Endothelial cell (in vitro differentiated cells): ENCODE measurements at regions not wholly inside any gene's neighbourhood (a gene's known extent, or its start where the extent isn't known, plus 50 kb on each side); places are given as distances from the start of the nearest gene placed in this dataset.

ENCODE experiments used
- DNase-seq: peaks from one replicate; pipeline ENCODE4 v3.0.0; 2021; ENCODE audit warnings: low spot score
- H3K27ac Mint-ChIP-seq: one replicate; pipeline ENCODE4 v1.8.0; 2021; ENCODE audit warnings: mixed read lengths, inconsistent platforms; ENCODE audit not compliant: unreplicated experiment
- H3K27me3 Mint-ChIP-seq: one replicate; pipeline ENCODE4 v1.8.0; 2021; ENCODE audit warnings: mild to moderate bottlenecking, moderate library complexity, mixed read lengths, inconsistent platforms; ENCODE audit not compliant: unreplicated experiment
- H3K36me3 Mint-ChIP-seq: one replicate; pipeline ENCODE4 v1.8.0; 2021; ENCODE audit warnings: mild to moderate bottlenecking, low read depth, mixed read lengths, inconsistent platforms; ENCODE audit not compliant: unreplicated experiment
- H3K4me1 Mint-ChIP-seq: one replicate; pipeline ENCODE4 v1.8.0; 2021; ENCODE audit warnings: mild to moderate bottlenecking, mixed read lengths, inconsistent platforms; ENCODE audit not compliant: unreplicated experiment
- H3K4me3 Mint-ChIP-seq: one replicate; pipeline ENCODE4 v1.8.0; 2021; ENCODE audit warnings: mild to moderate bottlenecking, mixed read lengths, inconsistent platforms; ENCODE audit not compliant: unreplicated experiment
- H3K9me3 Mint-ChIP-seq: one replicate; pipeline ENCODE4 v1.8.0; 2021; ENCODE audit warnings: mixed read lengths, inconsistent platforms; ENCODE audit not compliant: unreplicated experiment
- CTCF ChIP-seq: fragments of 200-600 bp; sonication (generic); IDR thresholded peaks from one replicate; pipeline ENCODE4 v1.5.0; 2021; ENCODE audit warnings: antibody characterized with exemption; ENCODE audit not compliant: unreplicated experiment

- Mint-ChIP-seq H3K27me3 (no peaks in the 10 kb centered on the region), H3K9me3 (no peaks in the 10 kb centered on the region), H3K4me3 (no peak overlapping the region), H3K27ac (no peak overlapping the region), H3K4me1 (peaks cover 7% of the 10 kb centered on the region), H3K36me3 (no peaks in the 10 kb centered on the region)
- TF ChIP-seq CTCF: no peak
- no peak for DNase-seq
These were observed 183.8 kb upstream of the THBS1 start for GRCh38 chr15:39396979-39397615.

GRCh38 chr15:39397883-39398282, 183.0 kb upstream of the THBS1 start:
- Mint-ChIP-seq H3K36me3 (no peaks in the 10 kb centered on the region), H3K27me3 (no peaks in the 10 kb centered on the region), H3K27ac (no peak overlapping the region), H3K4me1 (peaks cover 7% of the 10 kb centered on the region), H3K9me3 (no peaks in the 10 kb centered on the region), H3K4me3 (no peak overlapping the region)
- no peak for DNase-seq
- TF ChIP-seq CTCF: no peak

- TF ChIP-seq CTCF: no peak
- Mint-ChIP-seq H3K27me3 (no peaks in the 10 kb centered on the region), H3K27ac (no peak overlapping the region), H3K36me3 (no peaks in the 10 kb centered on the region), H3K4me1 (peaks cover 7% of the 10 kb centered on the region), H3K9me3 (no peaks in the 10 kb centered on the region), H3K4me3 (no peak overlapping the region)
- no peak for DNase-seq
These were observed 181.3 kb upstream of the THBS1 start for GRCh38 chr15:39399600-39399999.

GRCh38 chr15:39400002-39400401, 180.9 kb upstream of the THBS1 start:
- Mint-ChIP-seq H3K9me3 (no peaks in the 10 kb centered on the region), H3K4me3 (no peak overlapping the region), H3K36me3 (no peaks in the 10 kb centered on the region), H3K27me3 (no peaks in the 10 kb centered on the region), H3K27ac (no peak overlapping the region), H3K4me1 (peaks cover 5% of the 10 kb centered on the region)
- DNase-seq: no peak
- TF ChIP-seq CTCF: no peak

- no peaks in the 10 kb centered on the region for H3K36me3 Mint-ChIP-seq
- H3K4me1 Mint-ChIP-seq: no peaks in the 10 kb centered on the region
- H3K27ac Mint-ChIP-seq: no peak overlapping the region
- TF ChIP-seq CTCF: no peak
- no peak for DNase-seq
- no peak overlapping the region for H3K4me3 Mint-ChIP-seq
- no peaks in the 10 kb centered on the region for H3K9me3 Mint-ChIP-seq
- no peaks in the 10 kb centered on the region for H3K27me3 Mint-ChIP-seq
These were observed 179.9 kb upstream of the THBS1 start for GRCh38 chr15:39400821-39401550.
